Lower lobe of right lung (tissue), 2 donors: ENCODE measurements at regions not wholly inside any gene's neighbourhood (a gene's known extent, or its start where the extent isn't known, plus 50 kb on each side); places are given as distances from the start of the nearest gene placed in this dataset.
A peak's percentile ranks its signal among the peaks of the same experiment; 100 is the strongest.
"Not testable (repeated sequence)": the region's sequence is repeated elsewhere in the genome, so short reads cannot be mapped to it uniquely, and the experiment has no call there.

Experiments used
- ATAC-seq, 2 donors: fragments of 200-7000 bp; cut with Tn5 transposase; one replicate each; pipeline ENCODE4 v1.9.1; 2020 to 2022; ENCODE audit warnings: mild to moderate bottlenecking in 2 of 2, moderate library complexity in 2 of 2
- DNase-seq: peaks from one replicate; pipeline ENCODE4 v3.0.0-alpha.2; 2020
- H3K27ac ChIP-seq: fragments of 200-600 bp; one replicate; pipeline ENCODE4 v1.8.0; 2022
- H3K27me3 ChIP-seq: fragments of 200-600 bp; one replicate; pipeline ENCODE4 v1.8.0; 2022; ENCODE audit warnings: low read depth
- H3K36me3 ChIP-seq: fragments of 200-600 bp; one replicate; pipeline ENCODE4 v1.8.0; 2022; ENCODE audit warnings: mild to moderate bottlenecking
- H3K4me1 ChIP-seq: fragments of 200-600 bp; one replicate; pipeline ENCODE4 v1.8.0; 2022
- H3K4me3 ChIP-seq: fragments of 200-600 bp; one replicate; pipeline ENCODE4 v1.8.0; 2022; ENCODE audit warnings: mild to moderate bottlenecking
- H3K9me3 ChIP-seq: fragments of 200-600 bp; one replicate; pipeline ENCODE4 v1.8.0; 2022
- CTCF ChIP-seq: fragments of 200-600 bp; IDR thresholded peaks from one replicate; pipeline ENCODE4 v1.8.0; 2022; ENCODE audit warnings: antibody characterized with exemption, mild to moderate bottlenecking
- intact Hi-C: fragments of 100-400 bp; cut with DNase I; formaldehyde crosslinking; loops from one replicate; pipeline ENCODE4 v1.11.0; 2022
- donor health status: DM: no; HTN: yes; CAD: no; lungs with severe emphysema.

GRCh38 chr7:131152766-131153165, 174.9 kb upstream of the MKLN1 start:
- H3K27ac ChIP-seq, result no peak overlapping the region
- ATAC-seq (no peak), DNase-seq (no peak)
- no peaks in the 10 kb centered on the region for H3K36me3 ChIP-seq
- H3K4me3 ChIP-seq, result no peak overlapping the region
- intact Hi-C loops, result no loop called here
- H3K27me3 ChIP-seq, result no peaks in the 10 kb centered on the region
- TF ChIP-seq CTCF, result no peak
- H3K4me1 ChIP-seq, result no peaks in the 10 kb centered on the region
- no peaks in the 10 kb centered on the region for H3K9me3 ChIP-seq

- no peaks in the 10 kb centered on the region for H3K4me1 ChIP-seq
- no peak for DNase-seq
- no peaks in the 10 kb centered on the region for H3K36me3 ChIP-seq
- ATAC-seq, result no peak
- intact Hi-C loops, result no loop called here
- no peak for TF ChIP-seq CTCF
- H3K9me3 ChIP-seq, result no peaks in the 10 kb centered on the region
- no peak overlapping the region for H3K4me3 ChIP-seq
- H3K27ac ChIP-seq, result no peak overlapping the region
- H3K27me3 ChIP-seq, result no peaks in the 10 kb centered on the region
These were observed 173.3 kb upstream of the MKLN1 start for GRCh38 chr7:131154380-131154779.

GRCh38 chr7:131157530-131158243, 170.0 kb upstream of the MKLN1 start:
- Histone ChIP-seq H3K27me3 (no peaks in the 10 kb centered on the region), H3K4me3 (no peak overlapping the region), H3K4me1 (no peaks in the 10 kb centered on the region), H3K9me3 (no peaks in the 10 kb centered on the region), H3K27ac (peak overlapping the region; percentile 31), H3K36me3 (no peaks in the 10 kb centered on the region)
- intact Hi-C loops, result no loop called here
- DNase-seq (peak; percentile 47), ATAC-seq (peak; percentile 84 to 90)
- no peak for TF ChIP-seq CTCF

- H3K27me3 ChIP-seq, H3K4me1 ChIP-seq, H3K4me3 ChIP-seq, H3K36me3 ChIP-seq, H3K27ac ChIP-seq, ATAC-seq, DNase-seq, H3K9me3 ChIP-seq, intact Hi-C loops: not testable (repeated sequence)
These were observed 169.4 kb upstream of the MKLN1 start for GRCh38 chr7:131158244-131158636.

GRCh38 chr7:131159961-131160361, 167.7 kb upstream of the MKLN1 start:
- no peaks in the 10 kb centered on the region for H3K27me3 ChIP-seq
- H3K9me3 ChIP-seq, result no peaks in the 10 kb centered on the region
- no peak overlapping the region for H3K4me3 ChIP-seq
- DNase-seq, result no peak
- intact Hi-C loops, result no loop called here
- no peaks in the 10 kb centered on the region for H3K36me3 ChIP-seq
- no peak for TF ChIP-seq CTCF
- no peaks in the 10 kb centered on the region for H3K4me1 ChIP-seq
- no peak for ATAC-seq
- H3K27ac ChIP-seq, result no peak overlapping the region

GRCh38 chr7:131161103-131161502, 166.6 kb upstream of the MKLN1 start:
- Histone ChIP-seq H3K4me1 (no peaks in the 10 kb centered on the region), H3K27ac (no peak overlapping the region), H3K27me3 (no peaks in the 10 kb centered on the region), H3K4me3 (no peak overlapping the region), H3K36me3 (no peaks in the 10 kb centered on the region), H3K9me3 (no peaks in the 10 kb centered on the region)
- DNase-seq, result no peak
- ATAC-seq, result no peak
- intact Hi-C loops, result no loop called here
- TF ChIP-seq CTCF, result no peak
